ENCODE measurements at regions not wholly inside any gene's neighbourhood (a gene's known extent, or its start where the extent isn't known, plus 50 kb on each side); places are given as distances from the start of the nearest gene placed in this dataset.
A peak's percentile ranks its signal among the peaks of the same experiment; 100 is the strongest.

DNA sequence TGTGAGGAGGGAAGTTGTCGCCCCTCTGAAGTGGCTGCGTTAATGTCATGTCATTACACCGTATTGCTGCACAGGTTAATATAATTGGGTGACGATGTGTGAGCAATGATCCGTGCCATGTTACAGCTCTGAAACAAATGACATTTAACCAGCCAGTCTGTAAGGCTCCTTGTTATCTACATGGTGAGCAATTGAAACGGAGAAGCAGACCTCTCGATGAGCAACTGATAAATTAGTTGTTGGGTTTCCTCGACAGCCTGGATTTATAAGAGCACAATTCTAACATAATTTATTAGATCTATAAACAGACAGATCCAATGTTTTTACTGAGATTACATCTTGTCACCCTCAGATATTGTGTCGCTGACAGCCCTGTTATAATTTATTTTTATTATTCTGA is 49.9 kb upstream of the MAFB start:
- H3K27ac ChIP-seq, result no peak overlapping the region
- H3K27me3 ChIP-seq, result peaks cover 42% of the 10 kb centered on the region
- no peaks in the 10 kb centered on the region for H3K4me1 ChIP-seq

DNA sequence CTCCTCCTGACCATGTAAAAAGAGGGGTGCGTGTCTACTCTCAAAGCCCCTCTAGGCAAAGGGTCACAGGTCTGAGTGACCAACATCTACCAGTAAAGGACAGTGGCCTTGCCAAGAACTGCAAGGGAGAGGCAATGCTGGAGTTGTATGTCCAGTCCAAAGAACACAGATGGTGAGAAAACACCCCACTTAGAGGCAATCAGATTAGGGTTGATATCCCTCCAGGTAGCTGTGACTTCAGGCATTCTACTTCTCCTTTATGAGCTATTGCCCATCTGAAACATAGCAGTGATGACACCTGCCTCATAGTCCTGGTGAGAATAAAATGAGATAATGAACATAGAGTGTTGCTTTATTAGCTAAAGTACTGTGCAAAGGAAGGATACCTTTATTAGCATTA is 50.8 kb upstream of the MAFB start:
- DNase-seq, result no peak
- Histone ChIP-seq H3K27me3 (peaks cover 50% of the 10 kb centered on the region), H3K4me3 (no peak overlapping the region), H3K9me3 (replicated peaks) (no peaks in the 10 kb centered on the region), H3K27ac (no peak overlapping the region), H3K36me3 (no peaks in the 10 kb centered on the region), H3K4me1 (no peaks in the 10 kb centered on the region)

More for the DNA sequence above, 49.9 kb upstream of the MAFB start:
- Histone ChIP-seq H3K36me3 (no peaks in the 10 kb centered on the region), H3K9me3 (replicated peaks) (no peaks in the 10 kb centered on the region), H3K4me3 (no peak overlapping the region)
- DNase-seq, result no peak

DNA sequence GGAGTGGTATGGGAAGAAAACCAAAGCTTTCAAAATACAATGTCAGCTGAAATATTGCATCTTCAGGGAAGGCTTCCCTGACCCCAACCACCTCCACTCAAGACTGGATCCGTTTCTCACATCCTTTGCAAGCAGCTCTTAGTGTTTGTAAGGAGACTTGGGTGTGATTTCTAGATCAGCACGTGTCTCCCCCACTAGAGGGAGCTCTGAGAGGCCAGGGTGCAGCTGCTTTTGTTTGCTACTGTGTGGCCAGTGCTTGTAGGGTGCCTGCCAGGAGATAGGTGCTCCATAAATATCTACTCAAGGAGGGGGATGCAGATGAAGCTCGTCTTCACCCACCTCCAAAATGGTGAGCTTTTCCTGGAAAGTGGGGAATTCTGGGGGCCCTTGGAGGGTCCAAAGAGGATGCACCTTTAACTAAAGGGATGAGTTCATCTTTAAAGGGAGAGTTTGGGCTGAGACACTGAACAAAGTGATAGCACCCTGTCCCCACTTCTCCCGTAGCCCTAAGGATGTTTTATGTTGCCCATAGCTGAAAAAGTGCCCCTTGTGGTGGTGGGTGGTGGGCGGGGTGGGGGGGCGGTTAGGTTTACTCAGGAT is 52.6 kb upstream of the MAFB start:
- H3K27me3 ChIP-seq, result peaks cover 58% of the 10 kb centered on the region
- no peaks in the 10 kb centered on the region for H3K36me3 ChIP-seq
- H3K4me1 ChIP-seq, result no peaks in the 10 kb centered on the region
- no peak overlapping the region for H3K27ac ChIP-seq
- DNase-seq, result peak; percentile 40 to 71
- no peaks in the 10 kb centered on the region for H3K9me3 ChIP-seq (replicated peaks)
- no peak overlapping the region for H3K4me3 ChIP-seq

DNA sequence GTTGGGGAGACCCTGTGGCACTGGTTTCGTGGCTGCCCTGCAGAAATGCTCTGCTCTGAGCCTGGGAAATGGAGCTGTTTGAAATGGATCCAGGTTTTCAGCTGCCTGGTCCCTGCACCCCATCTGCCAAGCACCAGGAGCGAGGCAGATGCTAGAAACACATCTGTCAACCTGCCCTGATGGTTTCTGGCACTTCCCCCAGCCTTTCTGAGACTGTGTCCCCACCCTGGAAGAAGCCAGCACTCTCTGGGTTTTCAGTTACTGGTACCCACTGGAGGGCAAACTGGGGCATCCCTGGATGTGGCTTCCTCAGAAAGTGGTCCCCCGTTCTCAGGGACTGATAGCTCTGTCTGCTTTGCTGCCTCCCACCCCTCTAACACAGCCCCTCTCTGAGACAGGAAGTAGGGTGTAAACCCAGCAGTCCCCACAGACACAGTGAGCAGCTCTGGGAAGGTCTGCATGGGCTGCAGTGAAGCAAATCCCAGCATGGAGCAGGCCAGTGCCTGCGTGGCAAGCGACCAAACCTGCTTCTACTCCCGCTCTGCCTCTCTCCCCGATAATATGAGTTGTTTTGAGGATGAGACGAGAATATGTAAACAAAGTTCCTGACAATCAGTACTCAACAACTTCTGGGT is 54.2 kb upstream of the MAFB start:
- no peak for DNase-seq
- H3K27me3 ChIP-seq, result peaks cover 62% of the 10 kb centered on the region
- no peak overlapping the region for H3K4me3 ChIP-seq
- no peaks in the 10 kb centered on the region for H3K4me1 ChIP-seq
- no peak overlapping the region for H3K27ac ChIP-seq
- H3K9me3 ChIP-seq (replicated peaks), result no peaks in the 10 kb centered on the region
- no peaks in the 10 kb centered on the region for H3K36me3 ChIP-seq

DNA sequence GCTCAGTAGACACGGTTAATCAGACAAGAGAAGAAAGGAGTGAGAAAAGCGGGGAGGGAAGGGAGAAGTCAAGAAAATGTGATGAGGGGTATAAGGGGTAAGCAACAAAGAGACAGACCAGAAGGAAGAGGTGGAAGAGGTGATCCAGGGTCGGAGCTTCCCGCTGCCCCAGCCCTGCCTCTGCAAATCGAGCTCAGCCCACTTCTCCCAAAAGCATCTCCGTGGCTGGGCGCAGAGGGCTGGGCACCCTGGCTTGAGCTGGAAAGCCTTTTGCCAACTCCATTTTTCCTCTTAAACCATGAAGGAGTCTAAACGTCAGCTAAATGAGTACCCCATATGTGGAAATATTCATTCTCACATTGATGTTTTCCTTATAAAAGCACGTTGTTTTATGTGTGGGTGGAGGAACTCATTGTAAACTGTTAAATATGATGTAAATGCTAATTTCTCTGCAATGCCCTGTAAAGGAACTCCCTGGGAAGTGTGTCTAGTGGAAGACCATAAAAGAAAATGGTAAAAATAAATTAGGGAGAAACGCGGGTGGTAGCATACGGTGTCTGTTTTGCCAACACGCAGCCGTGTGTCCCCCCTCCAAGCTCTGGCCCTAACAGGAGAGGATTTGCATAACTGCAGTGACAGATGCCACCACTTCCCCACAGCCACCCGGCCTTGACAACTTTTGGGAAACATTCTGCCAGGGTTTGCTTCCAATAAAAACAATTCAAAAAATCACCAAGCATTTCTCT is 55.2 kb upstream of the MAFB start:
- no peak for DNase-seq
- H3K27me3 ChIP-seq, result peaks cover 64% of the 10 kb centered on the region
- no peaks in the 10 kb centered on the region for H3K36me3 ChIP-seq
- no peaks in the 10 kb centered on the region for H3K4me1 ChIP-seq
- H3K9me3 ChIP-seq (replicated peaks), result no peaks in the 10 kb centered on the region
- H3K4me3 ChIP-seq, result no peak overlapping the region
- H3K27ac ChIP-seq, result no peak overlapping the region

DNA sequence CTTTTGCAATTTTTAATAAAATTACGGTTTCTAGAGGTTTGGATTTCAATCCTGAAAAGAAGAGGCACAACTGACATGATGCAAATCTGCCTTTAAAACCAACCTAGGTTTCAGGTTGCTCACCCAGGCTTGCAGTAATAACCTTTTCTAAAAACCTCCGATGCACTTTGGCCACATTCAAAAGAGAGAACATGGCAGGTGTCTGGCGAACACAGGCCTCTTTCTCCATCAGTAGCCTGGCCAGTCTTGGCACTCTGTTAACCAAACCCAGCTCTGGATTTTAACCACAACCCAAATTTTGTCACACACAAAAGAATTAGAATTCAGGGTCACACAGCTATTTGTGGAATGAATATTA is 55.8 kb upstream of the MAFB start:
- Histone ChIP-seq H3K9me3 (replicated peaks) (no peaks in the 10 kb centered on the region), H3K4me1 (no peaks in the 10 kb centered on the region), H3K36me3 (no peaks in the 10 kb centered on the region), H3K4me3 (no peak overlapping the region), H3K27me3 (peaks cover 61% of the 10 kb centered on the region), H3K27ac (no peak overlapping the region)
- DNase-seq, result no peak

DNA sequence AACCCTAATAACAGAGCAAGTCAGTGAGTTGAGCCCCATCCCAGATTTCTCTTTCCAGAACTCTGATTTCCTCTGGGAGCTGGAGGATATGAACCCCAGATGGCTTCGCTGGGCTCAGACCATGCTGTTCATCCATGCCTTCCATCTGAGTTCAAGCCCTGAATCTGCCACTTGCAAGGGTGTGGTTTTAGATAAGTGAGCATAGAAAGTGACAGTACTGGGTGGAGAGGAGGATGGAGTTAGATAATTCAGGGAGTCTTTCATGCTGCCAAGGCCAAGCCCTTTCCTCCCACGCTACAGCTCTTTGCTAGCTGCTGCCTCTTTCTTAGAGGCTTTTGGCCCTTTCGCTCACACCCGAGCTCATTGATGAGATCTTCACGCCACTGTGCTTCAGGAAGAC is 57.2 kb upstream of the MAFB start:
- Histone ChIP-seq H3K27me3 (peaks cover 53% of the 10 kb centered on the region), H3K4me1 (no peaks in the 10 kb centered on the region), H3K4me3 (no peak overlapping the region), H3K27ac (no peak overlapping the region), H3K36me3 (no peaks in the 10 kb centered on the region), H3K9me3 (replicated peaks) (no peaks in the 10 kb centered on the region)
- DNase-seq, result no peak

DNA sequence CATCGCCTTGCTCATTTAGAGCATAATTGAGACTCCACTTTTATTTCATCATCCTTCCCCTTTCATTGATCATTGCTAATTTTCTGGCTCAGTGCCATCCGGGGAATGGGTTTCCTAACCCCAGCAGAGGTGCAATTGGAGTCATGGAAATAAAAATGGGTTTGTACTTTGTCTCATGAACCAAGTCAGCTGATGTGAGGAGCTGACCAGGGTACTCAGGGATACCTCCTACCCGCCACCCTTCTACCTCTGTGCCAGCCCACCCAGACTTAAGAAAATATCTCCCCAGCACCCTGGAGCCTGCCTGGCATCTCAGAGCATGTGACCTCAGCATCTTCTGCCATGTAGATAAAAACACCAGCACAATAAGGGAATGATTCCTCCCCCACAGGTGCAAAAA is 59.1 kb upstream of the MAFB start:
- Histone ChIP-seq H3K27me3 (peaks cover 47% of the 10 kb centered on the region), H3K36me3 (no peaks in the 10 kb centered on the region)
- no peak for DNase-seq

DNA sequence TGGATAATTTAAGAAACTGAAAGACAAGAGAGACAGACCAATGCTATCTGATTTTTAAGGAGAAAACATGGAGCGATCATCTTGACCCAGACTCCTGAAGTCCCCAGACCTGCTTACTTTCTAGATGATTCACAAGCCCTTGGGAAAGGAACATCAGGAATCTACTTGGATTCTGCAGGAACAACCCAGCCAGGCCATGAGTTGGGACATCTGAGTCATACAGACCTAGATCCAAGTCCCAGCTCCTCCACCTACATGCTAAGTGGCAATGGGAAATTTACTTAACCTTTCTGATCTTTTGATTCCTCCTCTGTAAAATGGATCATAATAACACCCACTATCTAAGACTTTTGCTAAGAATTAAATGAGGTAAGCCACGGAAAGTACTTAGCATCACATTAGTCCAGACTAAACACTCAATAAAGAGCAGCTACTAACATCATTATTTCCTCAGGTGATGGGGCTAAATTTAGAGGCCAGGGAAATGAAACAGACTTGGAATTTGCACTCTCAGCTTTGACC is 61.0 kb upstream of the MAFB start:
- H3K36me3 ChIP-seq, result no peaks in the 10 kb centered on the region
- H3K9me3 ChIP-seq (replicated peaks), result no peaks in the 10 kb centered on the region
- no peaks in the 10 kb centered on the region for H3K4me1 ChIP-seq
- peaks cover 28% of the 10 kb centered on the region for H3K27me3 ChIP-seq
- H3K4me3 ChIP-seq, result no peak overlapping the region
- DNase-seq, result no peak
- no peak overlapping the region for H3K27ac ChIP-seq

More for the DNA sequence above, 59.1 kb upstream of the MAFB start:
- H3K27ac ChIP-seq, result no peak overlapping the region
- no peaks in the 10 kb centered on the region for H3K4me1 ChIP-seq
- H3K4me3 ChIP-seq, result no peak overlapping the region
- no peaks in the 10 kb centered on the region for H3K9me3 ChIP-seq (replicated peaks)

DNA sequence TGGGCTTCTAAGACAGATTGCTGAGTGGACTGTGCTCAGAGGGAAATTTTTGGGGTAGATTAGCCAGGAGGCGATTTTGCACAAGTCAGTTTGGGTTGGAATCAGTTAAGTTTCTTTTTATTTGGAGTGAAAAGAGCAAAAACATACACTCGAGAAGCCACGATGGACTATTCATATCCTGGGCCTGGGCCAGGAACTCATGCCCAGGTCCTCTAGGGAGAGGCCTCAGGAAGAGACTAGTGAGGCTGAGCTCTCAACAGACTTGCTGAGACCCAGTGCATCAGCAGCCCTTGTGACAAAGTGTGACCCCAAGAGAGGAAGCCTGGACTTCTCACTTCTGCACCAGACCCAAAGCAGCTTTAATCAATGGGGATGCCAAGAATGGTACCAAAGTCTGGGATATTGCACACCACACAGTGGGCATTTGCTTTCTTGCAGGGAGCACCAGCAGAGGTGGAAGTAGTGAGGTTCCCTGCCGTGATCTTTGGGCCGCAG is 61.6 kb upstream of the MAFB start:
- Histone ChIP-seq H3K9me3 (replicated peaks) (no peaks in the 10 kb centered on the region), H3K36me3 (no peaks in the 10 kb centered on the region), H3K27me3 (peaks cover 23% of the 10 kb centered on the region), H3K27ac (no peak overlapping the region), H3K4me1 (no peaks in the 10 kb centered on the region), H3K4me3 (no peak overlapping the region)
- DNase-seq, result no peak

DNA sequence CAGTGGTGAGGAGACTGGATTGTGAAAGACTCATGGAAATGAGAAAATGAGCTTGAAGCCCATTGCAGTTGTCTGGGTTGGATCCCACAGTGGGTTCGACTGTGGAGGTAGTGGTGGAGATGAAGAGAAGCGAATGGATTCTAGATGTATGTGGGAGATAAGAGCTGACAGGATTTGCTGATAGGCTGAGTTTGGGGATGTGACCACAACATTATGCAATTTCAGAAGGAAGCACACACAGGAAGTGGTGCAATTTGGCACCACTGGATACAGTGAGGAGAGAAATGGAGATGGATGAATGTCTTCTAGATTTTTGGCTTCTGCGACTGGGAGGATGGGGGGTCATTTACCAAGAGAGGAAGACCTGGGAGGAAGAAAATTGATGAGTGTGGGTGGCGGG is 64.4 kb upstream of the MAFB start:
- Histone ChIP-seq H3K27me3 (peaks cover 6% of the 10 kb centered on the region; the same call in 1 of the 2 replicates), H3K27ac (no peak overlapping the region), H3K4me1 (no peaks in the 10 kb centered on the region), H3K4me3 (no peak overlapping the region), H3K36me3 (no peaks in the 10 kb centered on the region), H3K9me3 (replicated peaks) (no peaks in the 10 kb centered on the region)
- DNase-seq, result no peak

DNA sequence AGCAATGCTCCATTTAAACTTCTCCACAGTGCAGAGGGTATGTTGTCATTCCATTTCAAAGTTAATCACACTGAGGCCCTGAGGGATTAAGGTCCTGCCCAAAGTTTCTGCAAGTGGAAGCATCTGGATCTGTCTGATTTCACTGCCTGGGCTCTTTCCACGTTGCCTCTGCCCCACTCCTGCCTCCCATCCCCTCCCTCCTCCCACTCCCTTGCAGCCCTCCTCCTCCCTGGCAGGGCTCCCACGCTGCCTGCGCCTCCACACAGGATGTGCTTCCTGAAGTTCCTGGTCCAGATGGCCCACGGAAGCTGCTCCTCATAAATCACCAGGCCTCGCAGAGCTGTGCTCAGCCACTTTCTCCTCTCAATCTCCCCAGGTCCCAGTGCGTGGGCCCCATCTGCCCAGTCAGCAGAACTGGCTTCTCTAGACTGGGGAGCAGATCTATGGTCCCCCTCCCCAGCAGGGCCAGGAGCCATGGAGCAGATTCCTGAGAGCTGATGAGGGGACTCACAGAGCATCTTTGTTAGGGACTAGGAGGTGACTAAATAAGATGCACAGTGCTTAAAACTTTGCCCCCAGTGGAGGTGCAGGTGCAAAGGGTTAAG is 65.4 kb upstream of the MAFB start:
- no peaks in the 10 kb centered on the region; the same call in 1 of the 2 replicates for H3K27me3 ChIP-seq
- H3K4me1 ChIP-seq, result no peaks in the 10 kb centered on the region
- no peaks in the 10 kb centered on the region for H3K9me3 ChIP-seq (replicated peaks)
- no peak overlapping the region for H3K27ac ChIP-seq
- no peak overlapping the region for H3K4me3 ChIP-seq
- no peaks in the 10 kb centered on the region for H3K36me3 ChIP-seq
- DNase-seq, result no peak

DNA sequence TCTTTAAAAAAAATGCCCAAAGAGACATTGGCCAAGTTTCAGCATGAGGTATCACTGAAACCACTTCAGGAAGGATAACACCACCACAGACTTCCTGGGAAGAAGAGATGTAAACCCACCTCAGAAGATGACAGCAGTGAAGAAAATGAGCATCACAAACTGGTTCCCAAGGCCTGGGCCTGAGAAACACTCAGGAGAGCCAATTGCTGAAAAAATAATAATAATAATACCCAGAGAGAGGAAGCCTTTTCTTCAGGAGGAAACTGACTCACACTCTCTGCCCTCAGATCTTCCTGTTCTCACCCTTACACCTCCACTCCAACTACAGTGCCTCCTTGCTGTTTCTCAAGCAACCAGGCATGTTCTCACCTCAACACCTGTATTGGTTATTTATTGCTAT is 68.1 kb upstream of the MAFB start:
- DNase-seq, result no peak
- H3K4me3 ChIP-seq, result no peak overlapping the region
- H3K27me3 ChIP-seq, result no peaks in the 10 kb centered on the region; the same call in 1 of the 2 replicates
- no peaks in the 10 kb centered on the region for H3K4me1 ChIP-seq
- no peaks in the 10 kb centered on the region for H3K9me3 ChIP-seq (replicated peaks)
- H3K27ac ChIP-seq, result no peak overlapping the region
- H3K36me3 ChIP-seq, result no peaks in the 10 kb centered on the region

DNA sequence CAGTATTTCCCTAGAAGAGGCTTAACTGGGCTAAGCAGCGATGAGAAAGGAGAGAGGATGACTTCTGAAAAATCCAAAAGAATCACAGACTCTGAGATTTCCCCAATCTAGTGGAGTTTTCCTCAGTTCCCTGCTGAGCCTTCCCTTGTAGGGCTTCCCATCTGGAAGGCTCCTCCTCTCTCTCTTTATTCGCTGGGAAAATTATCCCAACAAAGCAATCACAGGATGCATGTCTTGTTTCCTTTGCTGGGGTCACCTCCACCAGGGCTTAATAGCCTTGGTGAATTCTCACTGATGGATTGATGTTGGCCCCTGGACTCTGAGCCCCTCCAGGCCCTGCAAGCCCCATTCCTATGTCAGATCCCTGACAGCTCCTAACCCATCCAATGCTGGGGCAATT is 69.8 kb upstream of the MAFB start:
- no peak for DNase-seq
- Histone ChIP-seq H3K9me3 (replicated peaks) (no peaks in the 10 kb centered on the region), H3K36me3 (no peaks in the 10 kb centered on the region), H3K27me3 (peaks cover 8% of the 10 kb centered on the region; the same call in 1 of the 2 replicates), H3K4me3 (no peak overlapping the region), H3K27ac (no peak overlapping the region), H3K4me1 (no peaks in the 10 kb centered on the region)

DNA sequence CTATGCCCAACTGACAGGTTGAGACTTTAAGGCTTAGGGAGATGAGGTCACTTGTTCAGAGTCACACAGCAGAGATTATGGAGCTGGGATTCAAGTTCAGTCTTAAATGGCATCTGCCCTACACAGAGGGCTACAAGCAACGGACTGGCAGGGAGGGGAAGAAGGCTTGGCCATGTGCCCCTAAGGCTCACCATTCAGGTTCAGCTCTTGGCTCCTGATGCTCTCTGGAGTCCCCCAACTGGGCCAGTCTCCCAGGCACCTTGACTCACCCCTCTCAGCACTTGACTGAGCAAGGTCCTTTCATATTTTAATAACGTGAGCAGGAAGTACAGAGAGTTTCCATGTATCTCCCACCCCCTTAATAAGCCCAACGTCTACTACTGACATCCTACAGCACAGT is 71.4 kb upstream of the MAFB start:
- Histone ChIP-seq H3K27ac (no peak overlapping the region), H3K36me3 (no peaks in the 10 kb centered on the region), H3K4me1 (no peaks in the 10 kb centered on the region), H3K4me3 (no peak overlapping the region), H3K27me3 (peaks cover 21% of the 10 kb centered on the region; the same call in 1 of the 2 replicates), H3K9me3 (replicated peaks) (no peaks in the 10 kb centered on the region)
- DNase-seq, result no peak

Data from SJCRH30 (cell line).